ENCODE measurements at regions not wholly inside any gene's neighbourhood (a gene's known extent, or its start where the extent isn't known, plus 50 kb on each side); places are given as distances from the start of the nearest gene placed in this dataset.

DNA sequence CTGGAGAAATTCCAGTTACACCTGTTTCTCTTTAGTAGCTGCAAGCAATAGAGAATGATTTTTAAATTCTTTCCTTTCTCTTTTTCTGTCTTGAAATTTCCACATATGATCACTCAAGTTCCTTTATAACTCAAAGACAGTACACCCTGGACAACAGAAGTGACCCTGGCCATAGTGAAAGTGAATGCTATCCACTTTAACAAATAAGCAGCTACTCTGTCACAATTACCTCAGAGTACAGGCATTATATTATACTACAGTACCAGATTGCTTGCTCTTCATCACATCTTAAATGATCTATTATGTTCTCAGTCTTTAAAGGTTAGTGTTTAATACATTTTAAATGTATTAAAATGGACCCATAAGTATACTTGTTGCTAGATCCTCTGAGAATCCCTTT is 136.2 kb downstream of the KLF12 start:
- DNase-seq: no peak

DNA sequence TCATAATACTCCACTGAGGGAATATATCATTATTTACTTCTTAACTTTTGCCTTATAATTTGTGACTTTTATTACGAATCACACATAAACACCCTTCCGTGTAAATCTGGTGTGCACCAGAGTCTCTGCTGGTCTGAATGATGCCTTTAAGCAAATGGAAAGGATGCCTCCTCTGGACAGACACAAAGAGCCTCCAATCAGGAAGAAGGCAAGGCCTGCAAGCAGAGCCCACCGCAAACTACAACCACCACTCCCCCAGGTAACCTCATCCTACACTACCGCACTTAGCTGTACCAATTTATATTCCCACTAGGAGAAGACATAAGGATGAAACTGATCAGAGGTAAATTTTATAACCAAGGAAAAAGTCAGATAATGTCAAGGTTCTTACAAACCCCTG is 137.6 kb downstream of the KLF12 start:
- no peak for DNase-seq

GRCh38 chr13:73995736-73996135 is 138.5 kb downstream of the KLF12 start:
- no peak for DNase-seq

DNA sequence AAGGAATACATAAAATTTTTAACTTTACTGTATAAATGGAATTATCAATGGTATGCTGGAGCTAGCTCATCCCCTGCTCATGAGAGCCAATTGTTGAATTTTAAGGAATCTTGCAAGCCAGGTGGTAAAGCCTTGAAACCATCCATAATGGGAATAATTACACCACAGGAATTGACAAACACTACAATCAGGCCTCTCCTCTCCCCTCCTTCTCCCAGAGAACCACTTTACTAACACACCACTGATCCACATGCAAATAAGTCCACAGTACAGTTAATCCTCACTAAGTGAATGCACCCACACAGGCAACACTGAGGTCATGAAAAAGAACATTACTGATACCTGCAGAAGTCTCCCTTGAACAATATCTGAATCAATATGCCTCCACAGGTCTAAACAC is 140.5 kb downstream of the KLF12 start:
- DNase-seq: no peak

DNA sequence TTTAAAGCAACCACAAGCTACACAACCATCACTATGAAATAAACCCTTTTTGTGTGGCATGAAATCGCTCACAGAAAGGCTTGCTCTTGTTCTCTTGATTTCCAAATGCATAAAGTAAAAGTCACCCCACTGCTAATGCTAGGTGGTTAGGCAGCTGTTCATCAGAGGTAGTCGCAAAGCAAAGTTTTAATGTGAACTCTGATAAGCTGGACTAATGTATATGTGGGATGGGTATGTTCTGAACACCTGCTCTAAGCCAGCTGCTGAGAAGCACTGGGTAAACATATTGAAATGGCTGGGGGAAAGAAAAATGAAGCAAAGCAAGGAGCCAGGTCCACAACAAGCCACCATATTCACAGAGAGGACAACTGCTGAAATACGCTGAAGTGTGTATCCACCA is 142.3 kb downstream of the KLF12 start:
- no peak for DNase-seq

DNA sequence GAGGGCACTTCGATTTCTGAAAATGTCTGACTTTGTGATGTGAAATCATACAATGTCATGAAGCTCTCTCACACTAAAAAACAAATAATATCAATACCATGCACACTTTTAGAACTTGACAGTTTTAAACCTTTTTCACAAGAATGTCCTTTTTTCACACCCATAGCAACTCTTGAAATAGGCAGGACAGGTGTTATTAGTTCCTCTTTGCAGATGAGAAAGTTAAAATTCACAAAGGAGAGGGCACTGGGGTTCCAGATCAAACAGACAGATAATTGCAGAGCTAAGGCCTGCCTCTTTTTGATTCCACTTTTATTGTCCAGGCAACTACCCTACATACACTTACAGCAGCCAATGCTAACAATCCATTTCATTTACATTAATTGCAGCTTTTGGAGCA is 142.8 kb downstream of the KLF12 start:
- DNase-seq: no peak

DNA sequence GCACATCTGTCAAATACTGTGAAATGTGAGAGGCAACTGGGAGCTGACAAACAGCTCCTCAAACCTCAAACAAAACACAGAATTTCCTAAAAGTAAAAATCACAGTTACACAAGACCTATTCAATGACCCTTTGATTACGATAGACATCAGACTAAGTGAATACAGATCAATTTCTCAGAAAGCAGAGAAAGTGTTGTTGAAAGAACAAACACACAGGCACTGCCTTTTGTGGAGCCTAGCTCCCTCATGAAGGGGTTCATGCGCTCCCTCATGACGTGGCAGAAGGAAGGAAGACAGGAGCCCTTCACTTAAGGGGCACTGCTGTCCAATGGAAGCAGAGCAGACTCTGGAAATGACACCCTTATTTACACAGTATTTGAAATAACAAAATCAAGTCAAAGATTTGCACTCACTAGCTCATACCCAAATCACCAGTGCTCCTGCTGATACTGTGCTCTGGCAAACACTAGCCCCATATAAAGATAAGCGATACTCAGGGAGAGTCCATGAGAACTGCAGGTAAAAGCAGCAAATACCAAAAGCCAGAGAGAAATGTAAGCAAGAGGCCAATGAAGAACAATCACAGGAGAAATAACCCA is 144.9 kb downstream of the KLF12 start:
- DNase-seq: no peak

DNA sequence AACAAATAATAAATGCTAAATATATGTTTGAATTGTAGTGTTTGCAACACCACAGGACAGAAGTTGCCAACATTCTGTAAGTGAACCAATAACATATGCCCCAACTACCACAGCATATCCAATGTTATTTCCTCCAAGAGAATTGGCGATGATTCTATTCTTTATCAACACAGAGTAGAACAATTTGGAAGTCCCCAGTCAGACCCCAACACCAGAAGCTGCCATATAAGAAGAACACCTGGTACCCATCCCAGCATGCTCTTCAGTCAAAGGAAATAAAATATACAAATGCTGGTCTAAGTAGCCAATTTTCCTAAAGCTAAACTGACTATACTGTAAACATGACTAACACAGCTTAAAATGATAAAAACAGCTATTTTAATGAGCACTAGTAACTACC is 145.7 kb downstream of the KLF12 start:
- DNase-seq: no peak

DNA sequence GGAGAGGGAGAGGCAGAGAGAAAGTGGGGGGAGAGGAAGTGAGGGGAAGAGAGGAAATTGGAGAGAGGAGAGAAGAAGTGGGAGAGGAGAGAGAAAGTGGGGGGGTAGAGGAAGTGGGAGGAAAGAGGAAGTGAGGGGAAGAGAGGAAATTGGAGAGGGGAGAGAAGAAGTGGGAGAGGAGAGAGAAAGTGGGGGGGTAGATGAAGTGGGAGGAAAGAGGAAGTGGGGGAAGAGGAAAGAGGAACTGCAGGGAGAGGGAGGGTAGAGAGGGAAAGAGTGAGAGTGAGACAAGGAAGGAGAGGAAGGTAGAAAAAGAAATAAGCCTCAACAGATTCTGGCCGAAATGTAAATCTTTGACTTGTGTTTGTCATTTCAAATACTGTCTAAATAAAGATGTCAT is 146.6 kb downstream of the KLF12 start:
- no peak for DNase-seq

DNA sequence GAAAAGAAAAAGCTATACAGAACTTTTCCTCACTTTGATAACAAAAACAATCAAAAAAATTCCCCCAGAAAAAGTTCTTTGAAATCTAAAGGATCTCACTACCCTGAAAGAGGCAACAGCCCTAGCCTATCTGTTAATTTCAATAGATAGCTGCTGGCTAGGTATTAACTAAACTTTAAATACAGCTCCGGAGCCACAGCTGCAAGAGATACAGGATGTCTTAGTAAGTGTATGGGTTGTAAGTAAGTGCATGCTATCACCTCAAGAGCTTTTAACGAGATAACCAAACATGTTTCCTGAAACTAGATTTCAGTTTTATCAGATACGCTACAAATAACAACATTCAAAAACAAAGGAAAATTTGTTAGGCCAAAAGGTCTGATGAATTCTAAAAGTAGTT is 148.4 kb downstream of the KLF12 start:
- no peak for DNase-seq

GRCh38 chr13:73984949-73985691 is 149.1 kb downstream of the KLF12 start:
- DNase-seq: peak; percentile 59

DNA sequence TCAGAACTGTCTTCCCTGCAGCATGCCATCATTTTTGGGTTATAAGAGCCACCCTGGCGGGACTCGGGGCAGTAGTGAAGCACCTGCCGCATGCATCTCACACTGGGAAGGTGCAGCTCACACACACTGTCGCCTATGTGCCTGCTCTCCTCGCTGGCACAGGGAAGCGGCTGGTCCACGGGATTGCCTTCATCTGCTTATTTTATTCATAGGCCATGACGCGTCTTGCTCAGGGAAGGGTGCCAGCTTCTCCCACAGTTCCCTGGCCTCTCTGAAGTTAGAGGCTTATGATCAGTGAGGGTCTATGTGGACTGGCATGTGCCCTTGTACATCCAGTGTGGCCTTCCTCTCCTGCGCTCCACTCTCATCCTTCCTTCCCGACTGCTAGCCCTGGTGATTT is 150.0 kb downstream of the KLF12 start:
- DNase-seq: no peak

DNA sequence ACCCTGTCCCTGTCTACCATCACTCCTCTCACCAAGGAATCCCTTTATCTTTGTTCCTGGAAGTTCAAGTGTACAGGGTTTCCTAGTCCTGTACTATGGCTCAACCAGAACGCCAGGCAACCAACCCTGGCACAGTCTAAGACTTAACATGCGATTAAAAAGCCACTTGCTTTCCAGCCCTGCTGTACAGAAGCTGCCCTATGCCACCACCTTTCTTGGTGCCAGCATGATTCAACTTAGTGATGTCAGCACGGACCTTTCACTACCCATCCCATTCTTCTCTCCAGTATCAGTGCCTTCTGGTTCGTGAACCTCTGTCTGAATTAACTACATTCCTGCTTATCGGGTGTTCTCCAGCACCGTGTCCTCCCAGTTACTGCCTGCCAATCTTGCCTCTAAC is 151.1 kb downstream of the KLF12 start:
- DNase-seq: no peak

DNA sequence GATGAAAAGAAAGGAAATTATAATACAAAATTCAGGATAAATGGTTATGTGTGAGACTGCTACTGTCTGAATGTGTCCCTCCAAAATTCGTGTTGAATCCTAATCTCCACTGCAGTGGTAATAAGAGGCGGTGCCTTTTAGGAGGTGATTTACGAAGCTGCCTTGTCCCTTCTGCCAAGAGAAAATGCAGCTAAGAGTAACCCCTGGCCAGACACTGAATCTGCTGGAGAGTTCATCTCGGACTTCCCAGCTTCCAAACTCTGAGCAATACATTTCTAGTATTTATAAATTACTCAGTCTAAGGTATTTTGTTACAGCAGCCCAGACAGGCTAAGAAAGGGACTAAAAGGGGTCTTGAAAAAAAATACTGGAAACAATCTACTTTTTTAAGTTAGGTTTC is 152.6 kb downstream of the KLF12 start:
- DNase-seq: no peak

GRCh38 chr13:73975767-73976166 is 158.4 kb downstream of the KLF12 start:
- DNase-seq: no peak

DNA sequence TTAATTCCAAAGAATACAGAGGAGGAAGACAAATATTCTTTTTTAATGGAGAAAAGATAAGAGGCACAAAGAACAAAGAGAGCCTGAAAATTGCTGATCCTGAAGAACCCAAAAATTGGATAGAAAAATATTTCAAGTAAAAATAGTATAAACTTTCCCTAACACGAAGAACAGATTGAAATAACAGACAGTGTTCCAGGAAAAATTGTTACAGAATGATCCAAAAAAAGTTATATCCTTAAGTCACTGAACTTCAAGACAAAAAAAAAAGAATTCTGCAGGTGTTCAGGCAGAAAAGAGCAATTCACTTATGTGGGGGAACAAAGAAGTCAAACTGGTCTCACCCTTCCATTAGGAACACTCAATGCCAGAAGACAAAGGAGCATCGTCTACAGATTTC is 160.2 kb downstream of the KLF12 start:
- DNase-seq: no peak

GRCh38 chr13:73973156-73973555 is 161.0 kb downstream of the KLF12 start:
- DNase-seq: no peak

DNA sequence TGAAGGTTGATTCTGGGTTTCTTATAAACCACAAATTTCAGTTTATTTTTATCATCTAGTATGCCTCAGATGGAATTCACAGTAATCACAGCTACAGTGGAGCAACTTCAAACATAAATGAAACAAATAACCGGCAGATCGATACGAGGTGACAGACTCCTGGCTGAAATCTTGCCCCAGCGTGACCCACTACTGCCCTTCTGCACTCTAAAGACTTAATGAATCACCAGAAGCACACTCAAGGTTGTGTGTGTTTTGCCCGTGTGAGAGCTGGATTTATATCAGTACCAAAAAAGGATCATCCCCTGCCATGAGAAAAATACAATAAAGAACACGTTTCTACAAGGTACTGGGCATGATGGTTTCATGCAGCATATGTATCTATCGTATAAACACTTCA is 161.7 kb downstream of the KLF12 start:
- no peak for DNase-seq

GRCh38 chr13:73971481-73971880 is 162.7 kb downstream of the KLF12 start:
- DNase-seq: no peak

DNA sequence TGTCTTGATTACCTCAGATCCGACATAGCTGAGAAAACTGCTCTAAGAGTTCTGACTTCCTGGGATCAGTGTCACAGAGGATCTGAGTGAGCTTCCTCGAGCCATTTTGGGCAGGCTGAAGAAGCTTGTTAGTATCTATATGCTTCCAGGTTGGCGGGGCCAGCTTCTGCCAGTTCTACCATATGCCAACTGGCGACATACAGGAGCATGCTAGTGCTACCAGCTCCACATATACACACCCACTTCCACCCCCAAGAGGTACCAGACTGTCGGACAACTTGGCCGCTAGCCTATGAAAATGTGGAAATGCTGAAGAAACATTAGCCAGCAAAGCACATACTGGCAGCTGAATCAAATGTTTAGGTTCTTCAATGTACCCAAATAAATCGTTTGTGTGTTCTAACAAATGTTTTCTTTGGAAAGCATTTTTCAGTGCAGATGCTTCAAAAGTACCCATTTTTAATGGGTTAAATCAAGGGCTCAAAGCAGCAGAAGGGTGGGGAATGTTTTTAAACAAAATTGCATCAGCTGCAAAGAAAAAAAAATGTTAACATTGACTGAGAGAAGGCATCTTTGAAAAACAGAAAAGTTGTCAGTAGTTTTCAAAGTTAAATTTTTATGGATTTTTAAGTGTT is 163.7 kb downstream of the KLF12 start:
- DNase-seq: no peak

- DNase-seq: no peak
These were observed 166.6 kb downstream of the KLF12 start for GRCh38 chr13:73967397-73968165.

DNA sequence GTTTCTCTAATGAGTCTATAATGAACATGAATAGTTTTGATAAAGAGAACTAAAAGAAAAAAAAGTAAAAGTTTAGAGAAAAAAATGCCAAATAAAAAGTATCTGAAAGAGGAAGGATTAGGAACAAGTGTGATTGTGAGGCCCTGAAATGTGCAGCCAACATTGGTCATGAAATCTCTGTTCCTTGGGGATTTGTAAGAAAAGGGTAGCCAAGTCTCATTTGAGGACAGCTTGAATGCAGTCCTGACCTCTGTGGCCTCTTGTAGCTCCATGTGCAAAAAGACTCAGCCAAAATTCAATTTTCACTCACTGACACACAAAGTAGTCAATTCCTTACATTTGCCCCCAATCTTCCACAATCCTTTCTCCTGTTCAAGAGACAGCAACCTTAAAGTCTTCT is 167.9 kb downstream of the KLF12 start:
- DNase-seq: no peak

DNA sequence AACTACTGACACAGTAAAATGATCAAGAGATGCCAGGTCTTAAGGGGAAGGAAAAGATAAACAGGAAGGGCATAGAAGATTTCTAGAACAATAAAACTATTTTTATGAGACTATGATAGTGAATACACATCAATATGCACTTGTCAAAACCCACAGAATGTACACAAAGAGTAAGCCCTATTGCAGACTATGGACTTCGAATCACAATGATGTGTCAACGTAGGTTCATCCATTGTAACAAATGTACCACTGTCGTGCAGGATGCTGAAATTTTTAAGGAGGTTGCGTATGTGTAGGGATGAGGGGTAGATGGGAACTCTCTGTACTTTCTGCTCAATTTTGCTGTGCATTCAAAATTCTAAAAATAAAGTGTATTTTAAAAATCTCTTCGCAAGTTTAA is 171.9 kb downstream of the KLF12 start:
- DNase-seq: no peak

GRCh38 chr13:73961181-73961580 is 173.0 kb downstream of the KLF12 start:
- no peak for DNase-seq
